ENCODE measurements at regions not wholly inside any gene's neighbourhood (a gene's known extent, or its start where the extent isn't known, plus 50 kb on each side); places are given as distances from the start of the nearest gene placed in this dataset.
"Not testable (repeated sequence)": the region's sequence is repeated elsewhere in the genome, so short reads cannot be mapped to it uniquely, and the experiment has no call there.

DNA sequence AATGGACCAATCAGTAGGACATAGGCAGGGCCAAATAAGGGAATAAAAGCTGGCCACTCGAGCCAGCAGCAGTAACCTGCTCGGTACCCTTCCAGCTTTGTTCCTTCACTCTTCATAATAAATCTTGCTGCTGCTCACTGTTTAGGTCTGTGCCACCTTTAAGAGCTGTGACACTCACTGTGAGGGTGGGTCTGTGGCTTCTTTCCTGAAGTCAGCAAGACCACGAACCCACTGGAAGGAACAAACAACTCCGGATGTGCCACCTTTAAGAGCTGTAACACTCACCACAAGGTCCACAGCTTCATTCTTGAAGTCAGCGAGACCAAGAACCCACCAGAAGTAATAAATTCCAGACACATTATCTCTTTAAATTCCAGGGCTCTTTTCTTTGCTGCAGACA lies 1922.3 kb upstream of the PCDH20 start:
- no peak for DNase-seq (ENCODE audit: low read depth)

DNA sequence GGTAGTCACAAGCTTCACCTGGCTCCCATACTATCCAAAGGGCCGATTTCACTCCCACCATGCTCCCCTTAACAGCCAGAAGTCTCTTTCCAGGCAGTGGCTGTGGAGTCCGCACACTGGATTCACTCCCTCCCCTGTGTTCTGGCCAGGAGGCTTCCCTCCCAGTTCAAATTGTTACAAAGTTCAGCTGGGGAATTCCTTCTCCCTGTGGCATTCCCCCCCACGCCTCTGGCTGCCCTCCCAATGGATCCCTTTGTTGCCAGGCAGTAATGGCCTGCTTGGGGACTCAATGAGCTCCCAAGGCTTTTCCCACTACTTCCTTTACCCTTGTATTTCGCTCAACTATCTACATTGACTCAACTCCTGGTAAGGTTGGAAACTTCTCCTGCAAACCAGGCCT lies 1921.4 kb upstream of the PCDH20 start:
- DNase-seq (ENCODE audit: low read depth) = no peak

DNA sequence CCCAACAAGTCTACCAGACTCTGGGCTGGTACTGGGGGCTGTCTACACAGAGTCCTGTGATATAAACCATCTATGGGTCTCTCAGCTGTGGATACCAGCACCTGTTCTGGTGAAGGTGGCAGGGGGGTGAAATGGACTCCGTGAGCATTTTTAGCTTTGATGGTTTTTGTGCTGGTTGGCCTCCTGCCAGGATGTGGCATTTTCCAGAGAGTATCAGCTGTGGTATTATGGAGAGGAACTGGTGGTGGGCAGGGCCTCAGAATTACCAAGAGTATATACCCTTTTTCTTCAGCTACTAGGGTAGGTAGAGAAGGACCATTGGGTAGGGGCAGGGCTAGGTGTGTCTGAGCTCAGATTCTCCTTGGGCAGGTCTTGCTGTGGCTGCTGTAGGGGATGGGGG lies 1920.9 kb upstream of the PCDH20 start:
- DNase-seq (ENCODE audit: low read depth) = no peak

DNA sequence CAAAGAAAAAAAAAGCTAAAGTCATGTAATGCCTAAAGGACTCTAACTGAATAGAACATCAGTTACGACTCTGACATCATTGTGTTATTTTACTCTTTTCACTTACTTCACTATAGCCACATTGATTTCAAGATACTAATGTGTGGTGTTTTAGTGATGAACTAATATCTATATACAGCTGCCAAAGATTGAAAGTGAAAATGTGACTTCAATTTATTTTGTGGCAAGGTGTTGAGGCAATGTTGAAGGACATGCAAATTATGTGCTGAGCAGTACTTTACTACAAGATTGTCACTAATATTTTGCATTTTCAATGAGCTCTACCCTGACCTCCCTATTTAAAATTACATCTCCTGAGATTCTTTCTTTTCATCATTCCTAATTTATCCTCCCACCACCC lies 1911.9 kb upstream of the PCDH20 start:
- DNase-seq (ENCODE audit: low read depth) = no peak

DNA sequence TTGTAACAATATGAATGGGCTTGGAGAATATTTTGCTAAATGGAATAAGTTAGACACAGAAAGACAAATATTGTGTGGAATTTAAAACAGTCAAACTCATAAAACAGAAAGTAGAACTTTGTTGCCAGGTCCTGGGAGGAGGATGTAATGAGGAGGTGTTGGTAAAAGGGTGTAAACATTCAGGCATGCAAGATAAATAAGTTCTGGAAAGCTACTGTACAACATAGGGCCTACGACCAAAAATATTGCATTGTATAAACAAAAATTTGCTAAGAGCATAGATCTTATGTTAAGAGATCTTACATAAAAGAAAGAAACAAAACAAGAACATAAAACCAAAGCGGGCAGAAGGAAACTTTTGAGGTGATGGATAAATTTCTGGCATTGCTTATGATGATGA lies 1907.8 kb upstream of the PCDH20 start:
- DNase-seq (ENCODE audit: low read depth) = no peak

DNA sequence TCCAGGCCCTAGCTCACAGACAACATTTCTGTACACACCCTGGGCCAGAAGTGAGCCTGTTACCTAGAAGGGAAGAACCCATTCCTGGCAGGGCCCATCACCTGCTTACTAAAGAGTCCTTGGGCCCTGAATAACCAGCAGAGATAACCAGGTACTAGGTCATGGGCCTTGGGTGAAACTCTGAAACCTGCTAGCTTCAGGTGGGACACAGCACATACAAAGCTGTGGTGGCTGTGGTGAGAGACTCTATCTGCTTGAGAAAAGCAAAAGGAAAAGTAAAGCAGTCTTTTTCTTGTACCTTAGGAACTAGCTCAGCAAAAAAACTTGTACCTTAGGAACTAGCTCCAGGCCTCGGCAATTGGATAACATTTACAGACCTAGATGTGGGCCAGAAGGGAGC lies 1895.9 kb upstream of the PCDH20 start:
- DNase-seq (ENCODE audit: low read depth) = no peak

DNA sequence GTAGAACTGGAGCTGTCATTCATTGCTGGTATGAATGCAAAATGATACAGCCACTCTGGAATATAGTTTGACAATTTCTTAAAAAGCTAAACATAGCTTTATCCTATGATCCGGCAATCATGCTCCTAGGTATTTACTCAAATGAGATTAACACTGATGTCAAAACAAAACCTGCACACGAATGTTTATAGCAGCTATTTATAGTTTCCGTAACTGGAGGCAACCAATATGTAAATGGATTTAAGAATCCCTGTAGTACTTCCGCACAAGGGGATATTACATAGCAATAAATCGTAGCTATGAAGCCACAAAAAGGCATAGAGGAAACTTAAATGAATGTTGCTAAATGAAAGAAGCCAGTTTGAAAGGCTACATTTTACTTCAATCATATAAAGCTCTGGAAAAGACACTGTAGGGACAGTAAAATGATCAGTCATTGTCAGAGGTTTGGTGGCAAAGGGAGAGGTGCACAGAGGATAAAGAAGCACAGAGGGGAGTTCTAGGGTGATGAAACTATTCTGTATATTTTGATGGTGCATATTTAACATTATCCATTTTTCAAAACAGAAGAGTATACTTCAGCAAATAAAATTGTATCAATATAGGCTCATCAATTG lies 1893.0 kb upstream of the PCDH20 start:
- no peak for DNase-seq (ENCODE audit: low read depth)

DNA sequence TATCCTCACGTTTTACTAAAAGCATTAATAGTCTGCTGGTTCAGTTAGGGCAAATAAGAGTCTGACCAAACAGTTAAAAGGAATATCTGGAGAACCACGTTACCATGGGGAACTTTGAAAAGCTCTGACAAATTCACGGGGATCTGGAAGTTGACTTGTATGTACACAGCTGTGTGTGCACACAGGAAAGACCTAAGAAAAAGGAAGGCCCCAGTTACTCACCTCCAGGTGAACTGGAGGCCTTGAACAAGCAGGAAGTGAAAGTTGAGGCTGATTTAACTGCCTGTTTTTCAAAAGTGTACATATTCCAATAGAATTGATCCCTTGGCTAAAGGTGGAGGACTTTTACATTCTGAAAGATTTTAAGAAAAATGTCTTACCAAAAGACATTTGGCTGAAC lies 1891.6 kb upstream of the PCDH20 start:
- no peak for DNase-seq (ENCODE audit: low read depth)

DNA sequence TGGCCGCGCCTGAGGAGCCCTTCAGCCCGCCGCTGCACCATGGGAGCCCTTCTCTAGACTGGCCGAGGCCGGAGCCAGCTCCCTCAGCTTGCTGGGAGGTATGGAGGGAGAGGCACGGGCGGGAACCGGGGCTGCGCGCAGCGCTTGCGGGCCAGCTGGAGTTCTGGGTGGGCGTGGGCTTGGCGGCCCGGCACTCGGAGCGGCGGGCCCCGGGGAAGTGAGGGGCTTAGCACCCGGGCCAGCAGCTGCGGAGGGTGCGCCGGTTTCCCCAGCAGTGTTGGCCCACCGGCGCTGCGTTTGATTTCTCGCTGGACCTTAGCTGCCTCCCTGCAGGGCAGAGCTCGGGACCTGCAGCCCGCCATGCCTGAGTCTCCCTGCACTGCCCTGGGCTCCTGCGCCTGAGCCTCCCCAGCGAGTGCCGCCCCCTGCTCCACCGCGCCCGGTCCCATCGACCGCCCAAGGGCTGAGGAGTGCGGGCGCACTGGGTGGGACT lies 1890.0 kb upstream of the PCDH20 start:
- no peak for DNase-seq (ENCODE audit: low read depth)

DNA sequence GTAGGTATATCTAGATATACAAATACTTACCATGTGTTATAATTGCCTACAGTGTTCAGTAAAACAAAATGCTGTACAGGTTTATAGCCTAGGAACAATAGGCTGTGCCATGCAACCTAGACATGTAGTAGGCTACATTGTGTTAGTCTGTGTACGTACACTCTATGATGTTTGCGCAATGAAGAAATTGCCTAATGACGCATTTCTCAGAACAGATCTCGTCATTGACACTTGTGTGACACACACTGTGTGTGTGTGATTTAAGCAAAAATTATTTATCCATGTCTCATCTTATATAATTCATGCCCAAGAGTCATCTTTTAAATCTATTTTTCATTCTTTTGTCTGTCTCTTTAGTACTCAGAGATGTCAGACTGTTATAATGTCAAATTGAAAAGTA lies 1888.8 kb upstream of the PCDH20 start:
- DNase-seq (ENCODE audit: low read depth) = no peak

DNA sequence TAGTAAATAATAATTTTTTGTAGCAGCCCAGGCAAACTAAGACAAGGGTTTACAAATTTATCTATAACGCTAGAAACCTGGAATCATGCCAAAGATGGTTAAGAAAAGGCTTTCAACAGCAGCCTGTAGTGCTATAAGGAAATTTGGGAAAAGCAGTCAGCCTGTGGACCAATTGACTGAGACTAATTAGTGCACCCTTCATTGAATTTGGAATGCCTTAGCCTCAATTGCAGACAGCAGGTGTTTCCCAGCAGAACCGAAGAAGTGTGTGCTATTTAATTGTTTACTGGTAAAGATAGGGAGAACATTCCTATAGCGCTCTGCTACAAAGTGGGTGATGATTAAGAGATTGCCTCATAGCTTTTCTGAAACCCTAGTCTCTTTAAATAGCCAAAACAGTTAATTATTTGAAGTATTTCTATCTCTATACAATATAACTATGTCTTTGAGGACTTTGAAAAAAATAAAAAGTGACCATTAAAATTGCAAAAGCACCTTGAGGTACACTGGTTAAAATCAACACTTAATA lies 1884.3 kb upstream of the PCDH20 start:
- DNase-seq (ENCODE audit: low read depth) = peak; percentile 73

DNA sequence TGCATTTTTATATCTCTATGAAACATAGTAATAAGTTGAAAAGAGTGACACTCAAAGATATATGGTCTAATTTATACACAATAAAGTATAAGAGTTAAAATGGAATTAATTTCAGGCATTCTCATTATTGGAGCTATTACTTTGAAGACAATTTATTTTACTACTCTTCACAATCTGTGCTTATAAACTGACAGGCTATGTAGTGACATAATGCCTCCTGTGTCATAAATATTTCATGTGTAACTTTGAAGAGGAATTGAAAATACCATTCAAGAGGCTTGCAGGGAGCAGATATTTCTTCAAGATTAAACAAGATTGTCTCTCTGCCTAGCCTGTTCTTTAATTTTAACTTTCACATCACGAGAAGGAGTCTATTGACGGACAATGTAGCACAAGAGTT lies 1881.5 kb upstream of the PCDH20 start:
- DNase-seq (ENCODE audit: low read depth) = no peak

DNA sequence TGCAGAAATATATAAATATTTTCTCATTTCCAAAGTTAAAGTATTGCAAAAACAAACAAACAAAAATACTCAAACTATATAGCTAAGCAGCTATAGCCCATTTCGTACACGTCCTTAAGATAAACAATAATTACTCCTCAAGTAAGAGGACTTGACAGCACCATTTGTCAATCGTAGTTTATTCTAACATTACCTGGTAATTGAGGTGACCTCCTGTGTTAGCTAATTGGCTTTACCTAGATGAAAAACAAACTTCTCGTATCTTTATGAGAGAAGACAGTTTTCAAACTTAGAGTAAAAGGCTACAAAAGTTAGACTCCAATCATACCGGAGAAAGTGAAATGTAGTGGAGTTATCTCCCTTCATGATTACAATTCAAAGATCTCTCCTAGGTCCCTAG lies 1876.1 kb upstream of the PCDH20 start:
- DNase-seq (ENCODE audit: low read depth) = no peak

DNA sequence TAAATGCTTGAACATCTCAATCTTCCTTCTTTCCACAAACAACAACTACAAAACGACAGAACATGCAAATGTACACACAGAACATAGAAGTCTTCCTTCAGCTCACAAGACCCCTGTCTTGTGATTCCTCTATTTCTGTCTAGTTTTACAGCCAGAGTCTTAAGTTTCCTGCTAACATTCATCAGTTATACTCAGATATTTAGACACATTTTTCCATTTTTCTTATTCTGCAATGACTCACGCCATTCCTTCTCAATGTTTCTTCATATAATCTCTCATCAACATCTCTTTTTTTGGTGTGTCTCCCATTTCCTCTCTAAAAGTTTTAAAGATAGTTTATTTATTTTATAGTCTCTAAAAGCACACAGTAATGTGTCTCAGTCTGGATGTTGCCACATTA lies 1872.9 kb upstream of the PCDH20 start:
- peak; percentile 46 for DNase-seq (ENCODE audit: low read depth)

DNA sequence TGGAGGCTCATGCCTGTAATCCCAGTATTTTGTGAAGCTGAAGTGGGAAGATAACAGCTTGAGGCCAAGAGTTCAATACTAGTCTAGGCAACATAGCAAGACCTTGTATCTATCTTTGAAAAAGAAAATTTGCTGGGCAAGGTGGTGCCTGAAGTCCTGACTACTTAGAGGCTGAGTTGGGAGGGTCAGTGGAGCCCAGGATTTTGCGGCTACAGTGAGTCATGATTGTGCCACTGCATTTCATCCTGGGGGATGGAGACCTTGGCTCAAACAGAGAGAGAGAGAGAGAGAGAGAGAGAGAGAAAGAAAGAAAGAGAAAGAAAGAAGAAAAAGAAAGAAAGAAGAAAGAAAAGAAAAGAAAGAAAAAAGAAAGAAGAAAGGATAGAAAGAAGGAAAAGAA lies 1872.3 kb upstream of the PCDH20 start:
- peak; percentile 15 for DNase-seq (ENCODE audit: low read depth)

DNA sequence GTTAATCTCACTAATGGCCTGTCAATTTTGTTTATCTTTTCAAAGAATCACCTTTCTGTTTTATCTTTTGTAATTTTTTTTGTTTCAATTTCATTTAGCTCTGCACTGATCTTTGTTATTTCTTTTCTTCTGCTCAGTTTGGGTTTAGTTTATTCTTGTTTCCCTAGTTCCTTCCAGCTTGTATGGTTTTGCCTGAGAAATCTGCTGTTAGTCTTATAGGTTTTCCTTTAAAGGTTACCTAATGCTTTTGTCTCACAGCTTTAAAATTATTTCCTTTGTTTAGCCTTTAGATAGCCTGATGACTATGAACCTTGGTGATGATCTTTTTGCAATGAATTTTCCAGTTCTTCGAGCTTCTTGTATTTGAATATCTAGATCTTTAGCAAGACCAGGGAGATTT lies 1869.8 kb upstream of the PCDH20 start:
- peak; percentile 3 for DNase-seq (ENCODE audit: low read depth)

DNA sequence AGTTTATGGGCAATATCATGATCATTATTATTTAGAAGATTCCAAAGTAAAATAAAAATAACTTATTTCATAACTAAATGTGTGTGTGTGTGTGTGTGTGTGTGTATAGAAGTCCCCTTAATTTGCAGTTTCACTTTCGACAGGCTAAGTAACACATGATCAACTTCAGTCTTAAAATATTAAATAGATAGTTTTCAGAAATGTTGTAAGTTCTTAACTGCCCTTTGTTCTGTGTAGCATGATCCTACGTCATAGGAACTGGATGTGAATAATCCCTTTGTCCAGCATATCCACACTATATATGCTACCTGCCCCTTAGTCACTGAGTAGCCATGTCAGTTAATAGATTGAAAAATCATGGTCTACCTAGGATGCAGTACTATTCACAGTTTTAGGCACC lies 1863.5 kb upstream of the PCDH20 start:
- no peak for DNase-seq (ENCODE audit: low read depth)

DNA sequence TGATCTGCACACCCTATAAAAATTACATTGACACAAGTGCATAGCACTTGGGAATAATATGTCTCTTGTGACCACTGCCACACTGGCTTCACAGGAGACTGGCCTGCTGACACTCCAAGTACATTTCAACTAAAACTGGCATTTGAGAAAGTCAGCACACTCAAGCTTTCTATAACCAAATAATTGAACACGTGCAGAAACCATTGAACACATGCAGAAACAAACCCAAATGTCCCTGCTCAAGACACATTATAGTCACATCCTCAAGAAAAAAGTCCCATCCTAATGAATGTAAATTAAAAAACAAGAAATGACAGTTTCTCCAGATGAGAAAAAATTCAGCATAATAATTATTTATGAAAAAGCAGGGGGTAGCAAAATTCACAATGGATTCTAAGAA lies 1859.1 kb upstream of the PCDH20 start:
- no peak for DNase-seq (ENCODE audit: low read depth)

DNA sequence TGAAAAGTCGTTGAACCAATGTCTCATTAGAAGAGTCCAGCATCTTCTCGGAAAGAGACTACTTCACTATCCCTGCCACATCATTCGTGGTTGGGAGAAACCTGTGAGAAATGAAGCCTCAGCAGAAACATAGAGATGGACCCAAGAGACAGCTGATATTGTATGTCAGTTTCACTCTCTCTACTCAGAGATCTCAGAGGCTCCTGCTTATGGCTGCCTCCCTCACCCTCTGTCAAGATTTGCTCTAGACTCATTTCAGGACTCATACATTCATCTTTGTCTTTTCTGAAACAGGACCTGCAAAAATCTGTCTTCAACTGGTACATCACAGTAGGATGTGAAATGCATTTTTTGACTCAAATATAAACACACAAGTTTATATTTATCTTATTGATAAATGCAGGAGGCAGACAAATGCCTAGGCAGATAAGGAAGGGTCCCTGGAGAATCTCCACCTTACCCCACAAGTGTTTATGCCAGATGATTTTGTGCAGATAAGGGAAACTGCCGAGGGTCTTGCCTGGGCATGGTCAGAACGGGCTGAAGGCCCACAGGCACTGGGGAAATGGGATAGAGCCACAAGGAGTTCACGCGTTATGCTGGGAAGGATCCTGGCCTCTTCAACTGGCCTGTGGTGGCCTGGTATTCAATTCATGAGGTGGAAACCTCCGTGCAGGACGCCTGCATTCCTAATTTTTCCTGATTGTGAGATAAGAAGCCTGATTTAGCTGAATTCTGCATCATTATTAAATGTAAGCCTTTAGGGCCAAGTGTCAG lies 1834.0 kb upstream of the PCDH20 start:
- no peak for DNase-seq (ENCODE audit: low read depth)

DNA sequence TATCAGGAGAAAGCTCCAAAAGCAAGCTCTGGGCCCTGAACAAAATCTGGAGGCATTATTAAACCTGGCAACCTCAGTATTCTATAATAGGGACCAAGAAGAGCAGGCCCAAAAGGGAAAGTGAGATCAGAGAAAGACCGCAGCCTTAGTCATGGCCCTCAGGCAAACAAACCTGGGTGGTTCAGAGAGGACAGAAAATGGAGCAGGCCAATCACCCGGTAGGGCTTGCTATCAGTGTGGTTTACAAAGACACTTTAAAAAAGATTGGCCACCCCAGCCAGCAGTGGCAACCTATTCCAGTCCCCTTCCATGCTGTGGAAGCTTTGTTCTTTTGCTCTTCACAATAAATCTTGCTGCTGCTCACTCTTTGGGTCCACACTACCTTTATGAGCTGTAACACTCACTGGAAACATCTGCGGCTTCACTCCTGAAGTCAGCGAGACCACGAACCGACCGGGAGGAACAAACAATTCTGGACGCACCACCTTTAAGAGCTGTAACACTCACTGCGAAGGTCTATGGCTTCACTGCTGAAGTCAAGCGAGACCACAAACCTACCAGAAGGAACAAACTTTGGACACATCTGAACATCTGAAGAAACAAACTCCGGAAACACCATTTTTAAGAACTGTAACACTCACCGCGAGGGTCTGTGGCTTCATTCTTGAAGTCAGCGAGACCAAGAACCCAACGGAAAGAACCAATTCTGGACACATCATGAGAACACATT lies 1821.2 kb upstream of the PCDH20 start:
- not testable (repeated sequence) for DNase-seq (ENCODE audit: low read depth)

DNA sequence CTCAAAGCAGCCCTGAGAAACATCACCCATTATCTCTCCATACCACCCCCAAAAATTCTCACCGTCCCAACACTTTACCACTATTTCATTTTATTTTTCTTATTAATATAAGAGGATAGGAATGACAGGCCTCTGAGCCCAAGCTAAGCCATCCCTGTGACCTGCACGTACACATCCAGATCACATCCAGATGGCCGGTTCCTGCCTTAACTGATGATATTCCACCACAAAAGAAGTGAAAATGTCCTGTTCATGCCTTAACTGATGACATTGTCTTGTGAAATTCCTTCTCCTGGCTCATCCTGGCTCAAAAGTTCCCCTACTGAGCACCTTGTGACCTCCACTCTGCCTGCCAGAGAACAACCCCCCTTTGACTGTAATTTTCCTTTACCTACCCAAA lies 1802.9 kb upstream of the PCDH20 start:
- not testable (repeated sequence) for DNase-seq (ENCODE audit: low read depth)

DNA sequence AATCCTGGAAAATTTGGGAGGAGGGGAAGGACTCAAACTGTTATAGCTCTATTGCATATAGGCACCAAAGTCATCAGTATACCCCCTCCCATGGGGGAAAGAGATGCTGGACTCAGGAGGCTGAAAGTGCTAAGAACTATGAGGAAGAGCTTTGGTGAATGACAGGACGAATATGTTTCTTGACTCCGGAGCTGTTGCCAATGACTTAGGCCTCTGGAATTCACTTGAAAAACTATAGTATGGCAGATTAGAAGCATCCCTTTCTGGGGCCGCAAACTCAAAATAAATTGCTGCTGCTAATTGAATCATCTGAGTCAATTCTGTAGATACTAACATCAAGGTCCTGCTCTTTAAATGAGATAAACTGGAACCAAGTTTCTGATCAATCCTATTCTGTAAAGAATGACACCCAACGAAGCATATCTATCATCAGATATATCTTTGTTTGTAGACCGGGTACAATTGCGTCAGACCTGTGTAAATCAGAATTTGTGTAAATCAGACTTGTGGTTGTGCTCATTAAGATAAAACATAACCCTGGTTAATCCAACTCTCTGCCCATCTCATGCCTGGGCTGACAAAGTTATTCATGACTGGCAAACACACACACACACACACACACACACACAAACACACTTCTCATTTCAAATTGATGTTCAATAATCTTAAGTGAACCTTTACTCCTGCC lies 1793.8 kb upstream of the PCDH20 start:
- peak; percentile 83 for DNase-seq (ENCODE audit: low read depth)
